ENCODE measurements at regions not wholly inside any gene's neighbourhood (a gene's known extent, or its start where the extent isn't known, plus 50 kb on each side); places are given as distances from the start of the nearest gene placed in this dataset.

- TF ChIP-seq, protein P1, sequence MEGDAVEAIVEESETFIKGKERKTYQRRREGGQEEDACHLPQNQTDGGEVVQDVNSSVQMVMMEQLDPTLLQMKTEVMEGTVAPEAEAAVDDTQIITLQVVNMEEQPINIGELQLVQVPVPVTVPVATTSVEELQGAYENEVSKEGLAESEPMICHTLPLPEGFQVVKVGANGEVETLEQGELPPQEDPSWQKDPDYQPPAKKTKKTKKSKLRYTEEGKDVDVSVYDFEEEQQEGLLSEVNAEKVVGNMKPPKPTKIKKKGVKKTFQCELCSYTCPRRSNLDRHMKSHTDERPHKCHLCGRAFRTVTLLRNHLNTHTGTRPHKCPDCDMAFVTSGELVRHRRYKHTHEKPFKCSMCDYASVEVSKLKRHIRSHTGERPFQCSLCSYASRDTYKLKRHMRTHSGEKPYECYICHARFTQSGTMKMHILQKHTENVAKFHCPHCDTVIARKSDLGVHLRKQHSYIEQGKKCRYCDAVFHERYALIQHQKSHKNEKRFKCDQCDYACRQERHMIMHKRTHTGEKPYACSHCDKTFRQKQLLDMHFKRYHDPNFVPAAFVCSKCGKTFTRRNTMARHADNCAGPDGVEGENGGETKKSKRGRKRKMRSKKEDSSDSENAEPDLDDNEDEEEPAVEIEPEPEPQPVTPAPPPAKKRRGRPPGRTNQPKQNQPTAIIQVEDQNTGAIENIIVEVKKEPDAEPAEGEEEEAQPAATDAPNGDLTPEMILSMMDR (IDR thresholded peaks at IDR 0.05): no peak
- no peak for TF ChIP-seq POLR2A (IDR thresholded peaks at IDR 0.05)
These were observed 462.6 kb downstream of the CETN3 start for GRCh38 chr5:89946916-89947315.
